ENCODE measurements at regions not wholly inside any gene's neighbourhood (a gene's known extent, or its start where the extent isn't known, plus 50 kb on each side); places are given as distances from the start of the nearest gene placed in this dataset.

DNA sequence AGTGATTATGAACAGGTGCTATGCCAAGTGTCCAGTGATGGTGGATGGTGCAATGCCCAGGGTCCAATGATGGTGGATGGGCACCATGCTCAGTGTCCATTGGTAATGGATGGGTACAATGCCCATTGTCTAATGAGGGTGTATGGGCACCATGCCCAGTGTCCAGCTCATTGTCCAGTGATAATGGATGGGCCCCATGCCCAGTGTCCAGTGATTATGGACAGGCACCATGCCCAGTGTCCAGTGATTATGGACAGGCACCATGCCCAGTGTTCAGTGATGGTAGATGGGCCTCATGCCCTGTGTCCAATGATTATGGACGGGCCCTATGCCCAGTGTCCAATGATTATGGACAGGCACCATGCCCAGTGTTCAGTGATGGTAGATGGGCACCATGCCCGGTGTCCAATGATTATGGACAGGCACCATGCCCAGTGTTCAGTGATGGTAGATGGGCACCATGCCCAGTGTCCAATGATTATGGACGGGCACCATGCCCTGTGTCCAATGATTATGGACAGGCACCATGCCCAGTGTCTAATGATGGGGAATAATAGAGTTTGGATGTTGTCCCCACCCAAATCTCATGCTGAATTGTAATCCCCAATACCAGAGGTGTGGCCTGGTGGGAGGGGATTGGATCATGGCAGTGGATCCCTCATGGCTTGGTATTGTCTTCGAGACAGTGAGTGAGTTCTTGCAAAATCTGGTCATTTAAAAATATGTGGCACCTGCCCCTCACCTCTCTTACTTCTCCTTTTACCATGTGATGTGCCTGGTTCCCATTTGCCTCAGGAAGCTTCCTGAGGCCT is 87.8 kb downstream of the ANKRD10 start:
- no peak for DNase-seq (ENCODE audit: low read depth, low spot score)
